Islet precursor cell (in vitro differentiated cells): ENCODE measurements at regions not wholly inside any gene's neighbourhood (a gene's known extent, or its start where the extent isn't known, plus 50 kb on each side); places are given as distances from the start of the nearest gene placed in this dataset.
"Not testable (repeated sequence)": the region's sequence is repeated elsewhere in the genome, so short reads cannot be mapped to it uniquely, and the experiment has no call there.

Experiments used
- DNase-seq: peaks from one replicate; pipeline ENCODE4 v3.0.0-alpha.2; 2018

GRCh38 chr5:36535378-36535777, 71.0 kb upstream of the SLC1A3 start:
- DNase-seq: no peak

GRCh38 chr5:36535859-36536615, 70.4 kb upstream of the SLC1A3 start:
- DNase-seq: no peak

- no peak for DNase-seq
Measured at GRCh38 chr5:36536616-36537005, 69.8 kb upstream of the SLC1A3 start.

- DNase-seq: no peak
Measured at GRCh38 chr5:36537724-36538123, 68.7 kb upstream of the SLC1A3 start.

GRCh38 chr5:36552651-36553393, 53.6 kb upstream of the SLC1A3 start:
- DNase-seq: peak; percentile 88

- not testable (repeated sequence) for DNase-seq
Measured at GRCh38 chr5:36555035-36555434, 51.4 kb upstream of the SLC1A3 start.
